SK-N-MC (cell line): ENCODE measurements at regions not wholly inside any gene's neighbourhood (a gene's known extent, or its start where the extent isn't known, plus 50 kb on each side); places are given as distances from the start of the nearest gene placed in this dataset.

Experiments used
- EZH2 ChIP-seq: fragments of 200-600 bp; sonication (generic); IDR thresholded peaks from one replicate; pipeline ENCODE4 v1.6.1; 2017; ENCODE audit warnings: antibody characterized with exemption
- POLR2AphosphoS5 ChIP-seq: IDR thresholded peaks from 2 replicates; pipeline ENCODE4 v1.6.1; 2012; ENCODE audit warnings: mild to moderate bottlenecking, low read depth, low read length, borderline replicate concordance

GRCh38 chr2:121944072-121944831 lies 188.8 kb downstream of the TSN start:
- TF ChIP-seq EZH2 (no peak), POLR2AphosphoS5 (peak; percentile 51; the same call in 1 of the 2 replicates)
